ENCODE measurements at regions not wholly inside any gene's neighbourhood (a gene's known extent, or its start where the extent isn't known, plus 50 kb on each side); places are given as distances from the start of the nearest gene placed in this dataset.

- Histone ChIP-seq H3K4me1 (no peaks in the 10 kb centered on the region), H3K4me3 (no peak overlapping the region), H3K36me3 (no peaks in the 10 kb centered on the region), H3K9me3 (no peaks in the 10 kb centered on the region), H3K27me3 (no peaks in the 10 kb centered on the region), H3K27ac (no peak overlapping the region)
- TF ChIP-seq, protein P1, sequence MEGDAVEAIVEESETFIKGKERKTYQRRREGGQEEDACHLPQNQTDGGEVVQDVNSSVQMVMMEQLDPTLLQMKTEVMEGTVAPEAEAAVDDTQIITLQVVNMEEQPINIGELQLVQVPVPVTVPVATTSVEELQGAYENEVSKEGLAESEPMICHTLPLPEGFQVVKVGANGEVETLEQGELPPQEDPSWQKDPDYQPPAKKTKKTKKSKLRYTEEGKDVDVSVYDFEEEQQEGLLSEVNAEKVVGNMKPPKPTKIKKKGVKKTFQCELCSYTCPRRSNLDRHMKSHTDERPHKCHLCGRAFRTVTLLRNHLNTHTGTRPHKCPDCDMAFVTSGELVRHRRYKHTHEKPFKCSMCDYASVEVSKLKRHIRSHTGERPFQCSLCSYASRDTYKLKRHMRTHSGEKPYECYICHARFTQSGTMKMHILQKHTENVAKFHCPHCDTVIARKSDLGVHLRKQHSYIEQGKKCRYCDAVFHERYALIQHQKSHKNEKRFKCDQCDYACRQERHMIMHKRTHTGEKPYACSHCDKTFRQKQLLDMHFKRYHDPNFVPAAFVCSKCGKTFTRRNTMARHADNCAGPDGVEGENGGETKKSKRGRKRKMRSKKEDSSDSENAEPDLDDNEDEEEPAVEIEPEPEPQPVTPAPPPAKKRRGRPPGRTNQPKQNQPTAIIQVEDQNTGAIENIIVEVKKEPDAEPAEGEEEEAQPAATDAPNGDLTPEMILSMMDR (IDR thresholded peaks at IDR 0.05) = no peak
- DNase-seq (ENCODE audit: low spot score) = no peak
Observed at GRCh38 chr3:110855207-110855606, 216.4 kb upstream of the NECTIN3 start.

DNA sequence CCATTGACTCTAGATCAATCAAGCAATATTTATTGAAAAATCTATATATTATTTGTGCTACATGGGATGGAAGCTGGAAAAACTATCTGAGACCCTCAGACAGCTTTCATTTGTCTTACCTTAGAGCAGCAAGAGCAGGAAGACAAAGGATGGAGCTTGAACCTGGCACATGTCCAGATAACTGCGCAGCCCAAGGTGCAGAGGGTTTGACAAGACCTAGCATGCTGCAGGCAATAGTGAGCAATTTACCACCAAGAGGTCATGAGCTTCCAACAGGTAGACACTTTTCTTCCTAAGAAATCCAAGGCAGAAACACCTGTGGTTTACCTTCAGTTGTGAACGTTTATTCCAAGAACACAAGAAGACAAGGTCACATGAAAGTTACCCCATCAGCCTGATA lies 214.7 kb upstream of the NECTIN3 start:
- Histone ChIP-seq H3K4me3 (no peak overlapping the region), H3K27me3 (no peaks in the 10 kb centered on the region), H3K36me3 (no peaks in the 10 kb centered on the region), H3K27ac (no peak overlapping the region), H3K9me3 (no peaks in the 10 kb centered on the region), H3K4me1 (no peaks in the 10 kb centered on the region)
- TF ChIP-seq, protein P1 (IDR thresholded peaks at IDR 0.05) = no peak
- no peak for DNase-seq (ENCODE audit: low spot score)

DNA sequence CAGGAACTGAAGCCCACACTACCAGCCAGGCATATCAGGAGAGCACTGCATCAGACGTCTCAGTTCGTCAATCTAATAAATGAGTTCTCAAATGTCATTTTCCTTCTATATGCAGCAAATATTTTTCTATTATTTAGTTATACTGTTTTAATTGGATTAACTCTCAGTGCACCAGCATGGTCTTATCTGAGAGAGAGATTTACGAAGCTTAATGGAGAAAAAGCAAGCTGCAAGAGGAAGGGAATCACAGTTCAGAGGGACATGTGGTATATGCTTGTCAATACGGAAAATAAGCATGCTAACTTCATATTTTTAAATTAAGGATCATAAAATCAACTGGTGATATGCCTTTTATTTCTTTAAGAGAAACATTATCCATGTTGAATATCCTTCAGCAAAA lies 213.1 kb upstream of the NECTIN3 start:
- TF ChIP-seq, protein P1 (IDR thresholded peaks at IDR 0.05) = no peak
- Histone ChIP-seq H3K36me3 (no peaks in the 10 kb centered on the region), H3K9me3 (no peaks in the 10 kb centered on the region), H3K27ac (no peak overlapping the region), H3K4me1 (no peaks in the 10 kb centered on the region), H3K27me3 (no peaks in the 10 kb centered on the region), H3K4me3 (no peak overlapping the region)
- no peak for DNase-seq (ENCODE audit: low spot score)

DNA sequence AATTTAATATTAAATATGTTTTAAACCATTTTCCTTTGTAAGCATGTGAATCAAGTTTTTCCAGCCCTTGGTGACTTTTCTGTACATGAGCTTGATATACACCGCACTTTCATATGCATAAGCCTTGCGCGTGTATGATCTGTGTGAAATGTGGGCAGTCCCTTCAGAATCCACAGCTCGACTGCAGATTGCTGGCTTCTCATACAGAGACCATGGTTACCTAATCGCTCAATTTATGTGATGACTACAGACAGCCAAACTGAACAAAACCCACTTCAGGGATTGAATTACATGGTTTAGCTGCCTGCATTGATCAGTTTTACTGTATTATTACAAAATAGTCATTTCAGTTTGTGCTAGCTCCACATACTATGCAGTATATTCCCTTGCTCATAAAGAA lies 212.3 kb upstream of the NECTIN3 start:
- no peak for DNase-seq (ENCODE audit: low spot score)
- TF ChIP-seq, protein P1 (IDR thresholded peaks at IDR 0.05) = no peak
- H3K27me3 ChIP-seq = no peaks in the 10 kb centered on the region
- no peaks in the 10 kb centered on the region for H3K4me1 ChIP-seq
- no peak overlapping the region for H3K4me3 ChIP-seq
- no peak overlapping the region for H3K27ac ChIP-seq
- H3K9me3 ChIP-seq = no peaks in the 10 kb centered on the region
- H3K36me3 ChIP-seq = no peaks in the 10 kb centered on the region

GRCh38 chr3:110859993-110860392 lies 211.6 kb upstream of the NECTIN3 start:
- no peak overlapping the region for H3K4me3 ChIP-seq
- no peak overlapping the region for H3K27ac ChIP-seq
- DNase-seq (ENCODE audit: low spot score) = no peak
- no peaks in the 10 kb centered on the region for H3K36me3 ChIP-seq
- H3K9me3 ChIP-seq = no peaks in the 10 kb centered on the region
- TF ChIP-seq, protein P1 (IDR thresholded peaks at IDR 0.05) = no peak
- no peaks in the 10 kb centered on the region for H3K4me1 ChIP-seq
- no peaks in the 10 kb centered on the region for H3K27me3 ChIP-seq

- Histone ChIP-seq H3K4me3 (no peak overlapping the region), H3K9me3 (no peaks in the 10 kb centered on the region), H3K27me3 (no peaks in the 10 kb centered on the region), H3K27ac (no peak overlapping the region), H3K4me1 (no peaks in the 10 kb centered on the region), H3K36me3 (no peaks in the 10 kb centered on the region)
- TF ChIP-seq, protein P1 (IDR thresholded peaks at IDR 0.05) = no peak
- no peak for DNase-seq (ENCODE audit: low spot score)
Observed at GRCh38 chr3:110865934-110866333, 205.7 kb upstream of the NECTIN3 start.

Measured in right atrium auricular region (tissue), 2 donors.